ENCODE measurements at regions not wholly inside any gene's neighbourhood (a gene's known extent, or its start where the extent isn't known, plus 50 kb on each side); places are given as distances from the start of the nearest gene placed in this dataset.

- no peaks in the 10 kb centered on the region for H3K27me3 ChIP-seq (ENCODE audit: control insufficient read depth, extremely low read depth, insufficient read depth, low read length)
- H3K36me3 ChIP-seq (ENCODE audit: control insufficient read depth in 2 of 2, extremely low read depth in 1 of 2, insufficient read depth in 2 of 2, low read length in 2 of 2), result no peaks in the 10 kb centered on the region
- no peak overlapping the region for H3K4me2 ChIP-seq (ENCODE audit: control insufficient read depth, extremely low read depth, insufficient read depth, low read depth, low read length)
- no peaks in the 10 kb centered on the region for H3K9me3 ChIP-seq (ENCODE audit: control insufficient read depth, low read depth, low read length)
- H3K4me3 ChIP-seq (ENCODE audit: control insufficient read depth in 2 of 3, extremely low read depth in 1 of 3, insufficient read depth in 2 of 3, low read depth in 1 of 3, low read length in 3 of 3), result no peak overlapping the region
- no peak for DNase-seq (ENCODE audit: low read depth, low spot score)
- H4K20me1 ChIP-seq (ENCODE audit: control insufficient read depth, extremely low read depth, insufficient read depth, low read length), result no peaks in the 10 kb centered on the region
- H3K27ac ChIP-seq (ENCODE audit: control insufficient read depth, insufficient read depth, low read length), result no peak overlapping the region
- dilution Hi-C loops (cut with MboI; ENCODE audit: extremely low pct_ligation_motif_present, low sequenced_read_pairs), result no loop called here
- TF ChIP-seq, protein P1, sequence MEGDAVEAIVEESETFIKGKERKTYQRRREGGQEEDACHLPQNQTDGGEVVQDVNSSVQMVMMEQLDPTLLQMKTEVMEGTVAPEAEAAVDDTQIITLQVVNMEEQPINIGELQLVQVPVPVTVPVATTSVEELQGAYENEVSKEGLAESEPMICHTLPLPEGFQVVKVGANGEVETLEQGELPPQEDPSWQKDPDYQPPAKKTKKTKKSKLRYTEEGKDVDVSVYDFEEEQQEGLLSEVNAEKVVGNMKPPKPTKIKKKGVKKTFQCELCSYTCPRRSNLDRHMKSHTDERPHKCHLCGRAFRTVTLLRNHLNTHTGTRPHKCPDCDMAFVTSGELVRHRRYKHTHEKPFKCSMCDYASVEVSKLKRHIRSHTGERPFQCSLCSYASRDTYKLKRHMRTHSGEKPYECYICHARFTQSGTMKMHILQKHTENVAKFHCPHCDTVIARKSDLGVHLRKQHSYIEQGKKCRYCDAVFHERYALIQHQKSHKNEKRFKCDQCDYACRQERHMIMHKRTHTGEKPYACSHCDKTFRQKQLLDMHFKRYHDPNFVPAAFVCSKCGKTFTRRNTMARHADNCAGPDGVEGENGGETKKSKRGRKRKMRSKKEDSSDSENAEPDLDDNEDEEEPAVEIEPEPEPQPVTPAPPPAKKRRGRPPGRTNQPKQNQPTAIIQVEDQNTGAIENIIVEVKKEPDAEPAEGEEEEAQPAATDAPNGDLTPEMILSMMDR (optimal IDR thresholded peaks at IDR 0.05 in 1 of 3, IDR thresholded peaks at IDR 0.05 in 1 of 3, conservative IDR thresholded peaks at IDR 0.05 in 1 of 3; ENCODE audit: extremely low read depth in 1 of 3, insufficient read depth in 2 of 3, low read length in 3 of 3), result no peak
- TF ChIP-seq EZH2 (IDR thresholded peaks at IDR 0.05; ENCODE audit: low read length), result no peak
- no peaks in the 10 kb centered on the region for H3K9me1 ChIP-seq (ENCODE audit: control insufficient read depth, extremely low read depth, insufficient read depth, low read length)
- FAIRE-seq, result no peak
- H3K9ac ChIP-seq (ENCODE audit: control insufficient read depth, extremely low read depth, insufficient read depth, low read length), result no peak overlapping the region
- H3K79me2 ChIP-seq (ENCODE audit: control insufficient read depth, insufficient read depth, low read length), result no peaks in the 10 kb centered on the region
- H3K4me1 ChIP-seq (ENCODE audit: control insufficient read depth, extremely low read depth, insufficient read depth, low read length), result no peaks in the 10 kb centered on the region
- no peak overlapping the region for H2AFZ ChIP-seq (ENCODE audit: control insufficient read depth, low read length)
Observed at GRCh38 chr3:176463610-176464009, 733.7 kb downstream of the TBL1XR1 start.

GRCh38 chr3:176447369-176447768, 749.9 kb downstream of the TBL1XR1 start:
- DNase-seq (ENCODE audit: low read depth, low spot score) (no peak), FAIRE-seq (no peak)
- H3K27ac ChIP-seq (ENCODE audit: control insufficient read depth, insufficient read depth, low read length), result no peak overlapping the region
- no peaks in the 10 kb centered on the region for H4K20me1 ChIP-seq (ENCODE audit: control insufficient read depth, extremely low read depth, insufficient read depth, low read length)
- no peak overlapping the region for H2AFZ ChIP-seq (ENCODE audit: control insufficient read depth, low read length)
- no peaks in the 10 kb centered on the region for H3K79me2 ChIP-seq (ENCODE audit: control insufficient read depth, insufficient read depth, low read length)
- no peak for TF ChIP-seq EZH2 (IDR thresholded peaks at IDR 0.05; ENCODE audit: low read length)
- TF ChIP-seq, protein P1 (optimal IDR thresholded peaks at IDR 0.05 in 1 of 3, IDR thresholded peaks at IDR 0.05 in 1 of 3, conservative IDR thresholded peaks at IDR 0.05 in 1 of 3; ENCODE audit: extremely low read depth in 1 of 3, insufficient read depth in 2 of 3, low read length in 3 of 3), result no peak
- no peaks in the 10 kb centered on the region for H3K27me3 ChIP-seq (ENCODE audit: control insufficient read depth, extremely low read depth, insufficient read depth, low read length)
- no peaks in the 10 kb centered on the region for H3K9me3 ChIP-seq (ENCODE audit: control insufficient read depth, low read depth, low read length)
- no peaks in the 10 kb centered on the region for H3K9me1 ChIP-seq (ENCODE audit: control insufficient read depth, extremely low read depth, insufficient read depth, low read length)
- H3K4me3 ChIP-seq (ENCODE audit: control insufficient read depth in 2 of 3, extremely low read depth in 1 of 3, insufficient read depth in 2 of 3, low read depth in 1 of 3, low read length in 3 of 3), result no peak overlapping the region
- dilution Hi-C loops (cut with MboI; ENCODE audit: extremely low pct_ligation_motif_present, low sequenced_read_pairs), result no loop called here
- H3K9ac ChIP-seq (ENCODE audit: control insufficient read depth, extremely low read depth, insufficient read depth, low read length), result no peak overlapping the region
- H3K4me2 ChIP-seq (ENCODE audit: control insufficient read depth, extremely low read depth, insufficient read depth, low read depth, low read length), result no peak overlapping the region
- H3K4me1 ChIP-seq (ENCODE audit: control insufficient read depth, extremely low read depth, insufficient read depth, low read length), result no peaks in the 10 kb centered on the region
- no peaks in the 10 kb centered on the region for H3K36me3 ChIP-seq (ENCODE audit: control insufficient read depth in 2 of 2, extremely low read depth in 1 of 2, insufficient read depth in 2 of 2, low read length in 2 of 2)
